22Rv1 (cell line): ENCODE measurements at regions not wholly inside any gene's neighbourhood (a gene's known extent, or its start where the extent isn't known, plus 50 kb on each side); places are given as distances from the start of the nearest gene placed in this dataset.

Experiments used
- H3K27ac ChIP-seq: fragments of 450-650 bp; 2 replicates; pipeline ENCODE4 v1.5.1; 2017
- CTCF ChIP-seq: fragments of 450-650 bp; IDR thresholded peaks from 2 replicates; pipeline ENCODE4 v1.5.1; 2017; ENCODE audit warnings: mild to moderate bottlenecking
- ZFX ChIP-seq: fragments of 450-650 bp; IDR thresholded peaks from 2 replicates; pipeline ENCODE4 v1.6.1; 2017; ENCODE audit warnings: antibody characterized with exemption, borderline replicate concordance

- TF ChIP-seq ZFX = no peak
- no peak for TF ChIP-seq CTCF
- no peak overlapping the region for H3K27ac ChIP-seq
Observed at GRCh38 chr3:82883072-82883471, 1121.6 kb upstream of the GBE1 start.

GRCh38 chr3:82875401-82875800, 1114.0 kb upstream of the GBE1 start:
- H3K27ac ChIP-seq = no peak overlapping the region
- TF ChIP-seq ZFX = no peak

- H3K27ac ChIP-seq = no peak overlapping the region
- TF ChIP-seq ZFX (no peak), CTCF (no peak)
Observed at GRCh38 chr3:82839871-82840270, 1078.4 kb upstream of the GBE1 start.

GRCh38 chr3:82834098-82834497, 1072.7 kb upstream of the GBE1 start:
- TF ChIP-seq ZFX = no peak

GRCh38 chr3:82824491-82824890, 1063.0 kb upstream of the GBE1 start:
- no peak overlapping the region for H3K27ac ChIP-seq
- TF ChIP-seq ZFX = no peak
- no peak for TF ChIP-seq CTCF

More at GRCh38 chr3:82834098-82834497, 1072.7 kb upstream of the GBE1 start:
- no peak overlapping the region for H3K27ac ChIP-seq

GRCh38 chr3:82816086-82816485, 1054.6 kb upstream of the GBE1 start:
- no peak overlapping the region for H3K27ac ChIP-seq
- TF ChIP-seq ZFX (no peak), CTCF (no peak)

GRCh38 chr3:82815417-82816058, 1054.1 kb upstream of the GBE1 start:
- TF ChIP-seq ZFX (no peak), CTCF (no peak)

GRCh38 chr3:82814660-82815059, 1053.2 kb upstream of the GBE1 start:
- H3K27ac ChIP-seq = no peak overlapping the region
- TF ChIP-seq ZFX (no peak), CTCF (no peak)

More at GRCh38 chr3:82815417-82816058, 1054.1 kb upstream of the GBE1 start:
- no peak overlapping the region for H3K27ac ChIP-seq
